ENCODE measurements at regions not wholly inside any gene's neighbourhood (a gene's known extent, or its start where the extent isn't known, plus 50 kb on each side); places are given as distances from the start of the nearest gene placed in this dataset.

- Histone ChIP-seq H3K27ac (no peak overlapping the region), H3K4me1 (no peaks in the 10 kb centered on the region), H3K27me3 (no peaks in the 10 kb centered on the region), H3K36me3 (no peaks in the 10 kb centered on the region), H3K4me3 (no peak overlapping the region), H3K9me3 (no peaks in the 10 kb centered on the region)
- DNase-seq (ENCODE audit: low spot score), result no peak
- TF ChIP-seq, protein P1, sequence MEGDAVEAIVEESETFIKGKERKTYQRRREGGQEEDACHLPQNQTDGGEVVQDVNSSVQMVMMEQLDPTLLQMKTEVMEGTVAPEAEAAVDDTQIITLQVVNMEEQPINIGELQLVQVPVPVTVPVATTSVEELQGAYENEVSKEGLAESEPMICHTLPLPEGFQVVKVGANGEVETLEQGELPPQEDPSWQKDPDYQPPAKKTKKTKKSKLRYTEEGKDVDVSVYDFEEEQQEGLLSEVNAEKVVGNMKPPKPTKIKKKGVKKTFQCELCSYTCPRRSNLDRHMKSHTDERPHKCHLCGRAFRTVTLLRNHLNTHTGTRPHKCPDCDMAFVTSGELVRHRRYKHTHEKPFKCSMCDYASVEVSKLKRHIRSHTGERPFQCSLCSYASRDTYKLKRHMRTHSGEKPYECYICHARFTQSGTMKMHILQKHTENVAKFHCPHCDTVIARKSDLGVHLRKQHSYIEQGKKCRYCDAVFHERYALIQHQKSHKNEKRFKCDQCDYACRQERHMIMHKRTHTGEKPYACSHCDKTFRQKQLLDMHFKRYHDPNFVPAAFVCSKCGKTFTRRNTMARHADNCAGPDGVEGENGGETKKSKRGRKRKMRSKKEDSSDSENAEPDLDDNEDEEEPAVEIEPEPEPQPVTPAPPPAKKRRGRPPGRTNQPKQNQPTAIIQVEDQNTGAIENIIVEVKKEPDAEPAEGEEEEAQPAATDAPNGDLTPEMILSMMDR (IDR thresholded peaks at IDR 0.05), result no peak
Observed at GRCh38 chr13:107847406-107847805, 367.9 kb downstream of the LIG4 start.

DNA sequence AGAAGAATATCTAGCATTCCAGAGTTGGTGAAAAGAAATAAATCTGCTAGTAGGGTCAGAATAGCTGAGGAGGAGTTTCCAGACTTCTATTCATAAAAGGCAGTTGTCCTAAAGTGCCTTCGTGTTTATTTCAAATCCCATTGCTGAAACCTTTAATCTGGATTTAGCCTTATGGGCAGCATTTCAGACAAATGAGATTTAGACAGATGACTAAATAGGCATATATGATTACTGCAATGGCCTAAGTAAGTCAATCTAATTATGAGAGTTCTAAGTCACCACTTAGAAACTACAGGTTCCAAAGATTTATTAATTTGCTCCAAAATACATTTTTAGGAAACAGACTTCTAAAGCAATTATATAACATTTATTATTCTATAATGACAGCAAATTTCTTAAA lies 368.7 kb downstream of the LIG4 start:
- H3K27ac ChIP-seq, result no peak overlapping the region
- H3K9me3 ChIP-seq, result no peaks in the 10 kb centered on the region
- H3K4me1 ChIP-seq, result no peaks in the 10 kb centered on the region
- no peaks in the 10 kb centered on the region for H3K27me3 ChIP-seq
- TF ChIP-seq, protein P1 (IDR thresholded peaks at IDR 0.05), result no peak
- H3K36me3 ChIP-seq, result no peaks in the 10 kb centered on the region
- no peak overlapping the region for H3K4me3 ChIP-seq
- DNase-seq (ENCODE audit: low spot score), result no peak

DNA sequence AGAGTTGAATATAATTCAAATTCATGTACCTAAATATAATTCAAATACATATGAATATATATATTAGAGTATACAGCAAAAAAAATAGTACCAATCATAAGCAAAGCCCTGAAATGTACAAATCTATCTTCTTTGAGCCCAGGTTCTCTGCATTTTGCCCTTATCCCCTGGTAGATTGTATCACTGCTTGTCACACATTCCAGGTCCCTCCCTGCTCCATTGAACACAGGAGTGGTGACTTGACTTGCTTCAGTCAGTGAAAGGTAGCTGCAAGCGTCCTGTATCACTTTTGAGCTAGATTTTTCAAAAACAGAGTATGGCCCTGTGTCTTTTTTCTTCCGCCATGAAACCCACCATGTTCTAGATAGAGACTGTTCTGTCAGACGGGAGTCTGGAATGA lies 369.4 kb downstream of the LIG4 start:
- no peaks in the 10 kb centered on the region for H3K4me1 ChIP-seq
- DNase-seq (ENCODE audit: low spot score), result no peak
- no peaks in the 10 kb centered on the region for H3K9me3 ChIP-seq
- H3K27ac ChIP-seq, result no peak overlapping the region
- no peak overlapping the region for H3K4me3 ChIP-seq
- no peaks in the 10 kb centered on the region for H3K36me3 ChIP-seq
- no peaks in the 10 kb centered on the region for H3K27me3 ChIP-seq
- TF ChIP-seq, protein P1 (IDR thresholded peaks at IDR 0.05), result no peak

DNA sequence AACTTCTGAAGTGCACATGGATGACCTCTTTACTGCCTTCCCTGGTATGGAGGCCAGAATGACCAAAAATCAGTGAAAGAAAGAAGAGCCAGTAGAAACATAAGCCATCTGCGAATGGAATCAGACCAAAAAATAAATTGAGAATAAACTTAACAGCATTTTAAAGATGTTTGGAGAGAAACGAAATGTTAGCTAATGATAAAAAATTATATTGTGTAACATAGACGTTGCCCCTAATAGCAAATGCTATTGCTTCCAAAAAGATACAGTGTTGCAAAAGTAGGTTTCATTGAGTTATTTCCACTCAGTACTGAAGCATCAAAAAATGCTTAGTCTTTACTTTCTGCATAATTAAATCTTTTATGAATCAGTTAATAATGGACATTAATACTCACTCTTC lies 371.7 kb downstream of the LIG4 start:
- no peak for DNase-seq (ENCODE audit: low spot score)
- no peak overlapping the region for H3K27ac ChIP-seq
- TF ChIP-seq, protein P1 (IDR thresholded peaks at IDR 0.05), result no peak
- H3K9me3 ChIP-seq, result no peaks in the 10 kb centered on the region
- no peak overlapping the region for H3K4me3 ChIP-seq
- no peaks in the 10 kb centered on the region for H3K36me3 ChIP-seq
- no peaks in the 10 kb centered on the region for H3K4me1 ChIP-seq
- no peaks in the 10 kb centered on the region for H3K27me3 ChIP-seq

DNA sequence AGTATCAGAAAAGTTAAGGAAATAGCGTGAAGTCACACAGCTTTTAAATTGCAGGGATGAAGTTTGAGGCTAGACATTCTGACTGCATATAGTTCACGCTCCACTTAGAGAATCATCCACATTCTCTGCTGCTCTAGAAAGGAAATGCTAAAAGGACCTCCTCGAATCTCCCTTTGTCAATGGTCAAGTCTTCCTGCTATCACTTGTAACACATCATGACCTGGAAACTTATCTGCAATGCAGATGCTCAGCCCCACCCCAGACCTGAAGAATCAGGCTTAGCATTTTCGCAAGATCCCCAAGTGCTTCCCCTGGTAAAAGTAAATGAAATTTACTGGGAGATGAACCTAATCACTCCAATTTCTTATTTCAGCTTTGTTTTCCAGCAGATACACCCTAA lies 372.1 kb downstream of the LIG4 start:
- H3K4me1 ChIP-seq, result no peaks in the 10 kb centered on the region
- H3K27ac ChIP-seq, result no peak overlapping the region
- TF ChIP-seq, protein P1 (IDR thresholded peaks at IDR 0.05), result no peak
- no peaks in the 10 kb centered on the region for H3K27me3 ChIP-seq
- no peak for DNase-seq (ENCODE audit: low spot score)
- H3K9me3 ChIP-seq, result no peaks in the 10 kb centered on the region
- no peak overlapping the region for H3K4me3 ChIP-seq
- H3K36me3 ChIP-seq, result no peaks in the 10 kb centered on the region

- DNase-seq (ENCODE audit: low spot score), result no peak
- TF ChIP-seq, protein P1 (IDR thresholded peaks at IDR 0.05), result no peak
- Histone ChIP-seq H3K27me3 (no peaks in the 10 kb centered on the region), H3K27ac (no peak overlapping the region), H3K9me3 (no peaks in the 10 kb centered on the region), H3K36me3 (no peaks in the 10 kb centered on the region), H3K4me3 (no peak overlapping the region), H3K4me1 (no peaks in the 10 kb centered on the region)
Observed at GRCh38 chr13:107842562-107843180, 372.7 kb downstream of the LIG4 start.
